ENCODE measurements at regions not wholly inside any gene's neighbourhood (a gene's known extent, or its start where the extent isn't known, plus 50 kb on each side); places are given as distances from the start of the nearest gene placed in this dataset.

DNA sequence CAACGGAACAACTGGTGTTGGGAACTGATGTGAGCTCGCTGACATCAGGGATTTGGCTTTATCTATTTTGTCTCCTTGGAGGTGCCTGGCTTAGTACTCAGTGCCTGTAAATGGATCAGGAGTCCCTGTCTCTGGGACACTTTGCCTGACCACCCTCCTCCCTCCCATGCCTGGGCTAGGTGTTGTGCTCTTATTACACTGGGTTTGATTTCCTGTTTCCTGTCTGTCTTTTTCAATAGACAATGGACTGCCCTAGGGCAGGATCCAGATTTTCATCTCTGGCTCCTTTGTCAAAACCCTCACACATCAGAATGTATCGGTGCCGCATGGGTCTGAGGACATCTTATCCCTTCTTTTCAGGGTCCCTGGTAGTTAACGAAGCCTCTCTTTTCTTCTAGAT, 223.6 kb upstream of the ASIC2 start:
- no peak for DNase-seq

DNA sequence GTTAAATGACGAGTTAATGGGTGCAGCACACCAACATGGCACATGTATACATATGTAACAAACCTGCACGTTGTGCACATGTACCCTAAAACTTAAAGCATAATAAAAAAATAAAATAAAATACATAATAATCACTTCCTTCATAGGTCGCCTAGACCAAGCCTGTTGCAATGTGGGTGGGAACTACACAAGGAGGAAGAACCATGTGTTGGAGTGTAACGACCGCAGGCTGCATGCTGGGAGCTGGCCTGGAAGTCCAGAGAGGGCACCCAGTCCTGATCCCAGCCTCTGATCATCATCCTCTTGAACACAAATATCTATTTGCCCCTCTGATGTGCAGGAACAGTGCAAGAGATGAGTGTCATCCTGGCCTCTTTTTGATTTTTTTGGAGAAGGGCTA, 224.7 kb upstream of the ASIC2 start:
- no peak for DNase-seq

DNA sequence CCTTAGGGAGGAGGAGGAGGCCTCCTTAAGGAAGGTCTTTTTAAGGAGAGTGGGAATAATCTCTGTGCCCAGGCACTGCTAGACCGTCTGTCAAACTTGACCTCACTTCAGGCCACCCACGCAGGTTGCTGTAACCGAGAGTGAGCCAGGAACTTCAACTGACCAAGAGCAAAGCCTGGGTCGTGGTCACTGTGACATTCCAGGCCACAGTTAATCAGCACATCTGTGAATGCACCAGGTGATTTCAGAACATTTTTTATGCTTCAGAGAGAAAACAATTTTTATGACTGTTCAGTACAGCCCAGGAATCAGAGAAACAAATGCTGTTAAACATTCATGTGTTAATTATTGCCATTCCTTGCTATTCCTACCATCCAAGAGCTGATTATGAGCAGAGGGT, 226.6 kb upstream of the ASIC2 start:
- no peak for DNase-seq

DNA sequence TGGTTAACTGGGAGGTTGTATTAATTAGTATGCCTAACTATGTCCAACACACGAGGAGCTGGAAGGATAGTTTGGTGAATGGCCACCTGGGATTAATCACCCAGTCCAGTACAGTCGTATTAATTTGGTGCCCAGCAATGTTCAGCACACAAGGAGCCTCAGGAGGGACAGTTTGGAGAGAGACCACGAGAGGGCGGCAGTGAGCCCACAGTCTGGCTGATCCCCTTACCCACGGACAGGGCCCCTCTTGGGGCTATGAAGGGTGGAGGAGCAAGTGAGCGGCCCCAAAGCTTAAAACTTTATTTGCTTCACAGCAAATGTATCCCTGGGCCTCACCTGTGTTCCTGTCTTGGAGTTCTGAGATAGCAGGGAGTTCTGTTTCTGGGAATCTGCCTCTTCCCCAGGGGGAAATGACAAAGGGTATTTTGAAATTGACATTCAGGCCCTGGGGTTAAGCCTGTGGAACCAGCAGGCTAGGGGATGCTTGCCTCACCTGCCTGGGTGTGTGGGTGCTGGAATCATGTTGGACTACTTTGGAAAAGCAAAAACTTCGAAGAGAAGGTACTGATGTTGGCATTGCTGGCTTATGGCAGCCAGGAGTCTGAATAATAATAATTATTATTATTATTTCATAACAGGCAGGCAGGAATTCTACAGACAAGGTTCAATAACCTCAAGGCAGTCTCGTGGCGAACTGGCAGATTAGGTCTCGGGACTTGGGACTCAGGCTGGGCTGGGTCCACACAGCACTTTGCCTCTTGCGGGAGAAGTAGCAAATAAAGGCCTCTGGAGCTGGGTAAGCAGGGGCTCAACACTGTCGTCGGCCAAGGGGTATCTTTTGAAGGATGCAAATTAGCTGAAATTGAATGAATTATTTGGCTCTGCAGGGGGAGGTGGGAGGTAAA, 227.6 kb upstream of the ASIC2 start:
- peak; percentile 28 for DNase-seq

DNA sequence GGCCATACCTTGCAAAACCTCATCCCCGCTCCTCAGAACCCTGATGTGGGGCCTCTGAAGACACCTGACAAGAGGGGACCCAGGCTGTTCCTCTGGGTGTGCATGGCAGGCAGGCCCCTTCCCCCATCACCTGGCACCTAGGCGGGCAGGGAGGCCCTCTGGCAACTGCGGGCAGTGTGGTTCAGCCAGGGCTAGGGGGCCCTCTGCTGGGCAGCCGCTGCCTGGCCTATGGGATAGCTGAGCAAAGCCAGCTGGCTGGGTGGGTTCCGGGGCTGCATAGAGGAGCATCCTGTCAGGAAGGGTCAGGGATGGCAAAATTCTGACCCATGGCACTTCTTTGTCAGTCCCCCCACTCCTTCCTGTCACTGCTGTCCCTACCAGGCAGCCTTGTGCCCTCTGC, 228.7 kb upstream of the ASIC2 start:
- no peak for DNase-seq

DNA sequence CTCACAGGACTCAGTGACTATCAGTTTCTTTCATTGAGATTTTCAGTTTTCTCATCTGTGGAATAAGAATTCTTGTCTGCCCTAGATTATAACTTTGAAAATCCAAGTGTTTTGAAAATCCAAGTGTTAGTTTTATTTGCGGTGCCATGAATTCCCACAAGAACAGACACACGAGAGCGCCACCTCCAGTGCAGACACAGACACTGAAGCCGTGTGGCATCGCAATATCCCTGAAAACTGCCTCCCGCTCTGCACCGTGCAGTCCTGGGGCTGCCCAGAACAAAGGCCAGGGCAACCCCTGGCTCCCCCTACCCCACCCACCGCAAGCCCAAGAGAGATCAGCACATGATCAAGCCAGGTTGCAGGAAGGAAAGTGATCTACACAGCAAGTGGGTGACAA, 229.5 kb upstream of the ASIC2 start:
- no peak for DNase-seq

DNA sequence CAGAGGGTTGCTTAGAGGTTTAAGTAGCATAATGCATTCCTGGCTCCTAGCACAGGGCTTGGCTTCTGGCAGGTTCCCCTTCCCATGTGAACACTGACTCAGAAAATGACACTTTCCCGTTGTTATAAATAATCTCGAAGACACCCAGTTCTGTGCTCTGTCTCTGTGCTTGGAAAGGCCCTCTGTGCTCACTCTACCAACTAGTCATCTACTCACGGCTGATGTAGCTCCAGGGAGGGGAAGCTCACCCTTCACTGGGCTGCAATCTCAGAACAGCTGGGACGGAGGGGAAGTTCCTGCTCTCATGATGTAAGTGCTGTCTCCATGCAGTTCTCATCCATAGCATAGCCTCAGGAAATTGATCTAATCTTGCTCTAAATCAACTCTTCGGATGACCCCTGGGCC, 230.5 kb upstream of the ASIC2 start:
- DNase-seq, result no peak

DNA sequence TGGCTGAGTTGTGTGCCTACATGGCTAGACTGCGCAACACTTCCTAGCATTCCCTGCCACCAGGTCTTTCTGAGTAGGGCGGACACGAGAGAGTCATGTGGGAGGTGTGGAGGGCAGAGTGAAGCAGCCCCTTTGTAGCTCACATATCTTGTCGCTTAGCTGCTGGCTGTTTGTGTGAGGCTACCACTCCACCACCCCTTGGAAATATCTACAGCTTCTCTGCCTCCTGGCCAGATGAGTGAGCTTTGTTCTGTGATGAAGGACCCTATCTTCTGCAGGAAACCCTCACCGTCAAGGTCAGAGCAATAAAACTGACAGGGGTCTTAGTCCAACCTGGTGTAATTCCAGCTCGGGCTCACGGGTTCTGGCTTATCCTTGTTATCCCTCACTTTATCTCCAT, 232.1 kb upstream of the ASIC2 start:
- no peak for DNase-seq

DNA sequence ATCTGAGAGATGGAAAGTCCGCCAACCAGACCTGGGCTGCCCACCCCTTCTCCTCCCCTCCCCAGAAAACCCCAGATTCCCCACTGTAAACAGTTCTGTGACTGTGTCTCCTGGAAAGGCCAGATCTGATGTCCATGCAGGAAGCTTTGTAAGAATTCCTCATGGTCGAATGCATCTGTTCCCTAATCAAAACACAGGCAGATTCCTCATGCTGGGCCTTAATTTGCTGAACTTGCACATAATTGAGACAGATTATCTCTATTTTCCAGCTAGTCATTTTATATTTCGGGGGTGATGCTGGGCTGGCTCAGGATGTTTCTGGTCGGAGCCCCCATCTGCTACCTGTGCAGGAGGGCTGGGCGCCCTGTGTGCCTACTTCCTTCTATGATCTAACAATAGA, 233.6 kb upstream of the ASIC2 start:
- no peak for DNase-seq

DNA sequence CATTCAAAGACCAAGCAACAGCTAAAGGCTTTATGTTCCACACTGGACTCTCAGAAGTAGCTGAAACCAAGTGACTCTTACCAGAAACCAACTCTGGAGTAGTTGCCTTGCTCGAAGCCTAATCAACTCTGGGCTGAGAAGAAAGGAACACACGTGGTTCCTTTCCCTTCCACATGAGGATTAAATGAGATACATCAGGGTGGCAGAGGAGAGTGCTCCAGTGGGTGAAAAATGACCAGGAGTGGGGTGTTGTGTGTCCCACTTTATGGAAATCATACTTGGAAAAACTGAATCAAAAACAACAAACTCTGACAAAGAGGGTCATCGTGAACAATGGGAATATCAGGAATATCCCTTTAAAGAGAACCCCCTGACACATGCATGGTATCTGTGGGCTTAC, 234.2 kb upstream of the ASIC2 start:
- no peak for DNase-seq

DNA sequence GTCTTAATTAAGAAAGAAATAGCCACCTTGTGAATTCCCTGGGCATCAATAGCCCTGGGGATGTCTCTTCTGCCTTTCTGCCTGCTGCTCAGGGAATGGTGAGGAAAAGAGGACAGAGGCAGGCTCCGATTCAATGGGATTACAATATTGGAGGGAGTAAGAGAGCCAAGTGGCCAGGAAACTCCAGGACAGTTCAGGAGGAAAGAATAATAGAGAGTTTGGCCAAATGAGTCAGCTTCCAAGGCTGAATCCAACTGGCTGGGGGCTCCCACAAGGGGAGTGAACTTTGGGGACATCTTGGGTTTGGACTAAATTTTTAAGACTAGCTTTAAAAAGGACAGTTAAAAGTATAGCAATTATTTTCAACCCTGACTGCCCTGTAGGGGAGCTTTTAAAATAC, 235.8 kb upstream of the ASIC2 start:
- DNase-seq, result no peak

DNA sequence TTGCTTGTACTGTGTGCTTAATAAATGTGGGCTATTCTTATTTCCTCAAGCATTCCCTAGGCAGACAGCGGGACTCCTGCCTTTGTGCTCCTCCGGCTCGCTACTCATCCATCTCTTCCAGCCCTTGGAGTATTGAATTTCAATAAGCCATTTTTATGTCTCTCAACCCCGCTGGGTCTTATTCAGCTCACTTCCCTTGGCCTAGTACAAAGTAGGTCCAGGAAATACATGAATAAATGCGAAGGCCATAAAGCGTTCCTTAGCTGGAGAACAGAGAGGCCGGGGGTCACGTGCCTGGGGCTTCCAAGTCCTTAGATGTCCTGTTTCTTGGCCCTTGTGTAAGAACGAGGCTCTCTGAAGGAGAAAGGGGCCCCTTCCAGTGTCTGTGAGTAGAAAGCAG, 236.7 kb upstream of the ASIC2 start:
- no peak for DNase-seq

DNA sequence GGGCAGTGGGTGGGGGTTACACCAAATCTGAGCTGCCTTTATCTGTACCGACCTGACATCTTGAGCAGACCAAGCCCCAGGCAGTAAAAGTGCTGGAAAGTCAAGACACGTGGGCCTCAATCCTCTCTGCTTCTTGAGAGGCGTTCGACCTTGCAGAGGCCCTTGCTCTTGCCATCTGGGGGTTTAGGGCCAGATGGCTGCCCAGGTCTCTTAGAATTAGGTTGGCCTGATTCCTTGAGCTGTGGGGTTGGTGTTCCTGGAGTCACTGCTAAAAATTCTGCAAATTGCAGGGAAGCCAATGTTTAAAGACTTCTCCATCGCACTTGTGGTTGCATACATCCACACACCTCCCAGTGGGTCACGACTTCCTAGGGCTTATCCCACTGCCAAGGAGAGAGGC, 238.2 kb upstream of the ASIC2 start:
- no peak for DNase-seq

DNA sequence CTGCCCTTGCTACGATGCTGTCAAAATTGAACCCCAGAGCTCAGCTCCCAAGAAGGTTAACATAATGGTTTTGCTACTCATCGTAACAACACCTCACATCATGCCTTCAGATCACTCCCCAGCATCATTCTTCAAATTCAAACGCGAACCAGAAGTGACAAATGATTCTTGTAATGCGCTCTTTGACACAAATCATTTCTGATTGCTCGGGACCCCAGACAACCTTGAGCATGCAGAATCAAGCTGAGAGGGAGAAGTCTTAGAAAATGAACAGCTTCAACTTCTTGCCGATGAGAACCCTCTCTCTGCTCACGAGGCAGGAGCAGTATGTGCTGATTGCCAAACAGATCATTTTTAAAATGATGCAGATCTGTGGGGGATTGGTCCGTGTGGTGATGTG, 241.0 kb upstream of the ASIC2 start:
- no peak for DNase-seq

DNA sequence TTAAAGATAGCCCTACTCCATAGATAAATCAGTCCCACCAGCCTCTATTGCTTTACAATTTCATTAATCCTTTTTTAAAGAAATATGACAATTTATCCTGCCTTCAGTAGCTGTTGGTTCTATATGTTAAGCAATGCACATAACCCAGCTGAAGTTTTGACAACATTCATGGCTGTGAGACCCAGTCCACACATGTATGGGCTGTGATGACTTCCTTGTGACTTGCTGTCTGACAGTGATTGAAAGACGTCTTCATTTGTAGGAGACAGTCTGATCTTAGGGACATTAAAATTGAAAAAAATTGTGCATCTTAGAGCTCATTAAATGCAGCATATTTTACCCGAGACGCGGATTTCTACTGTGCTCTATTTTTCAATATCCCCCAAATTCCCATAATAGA, 252.0 kb upstream of the ASIC2 start:
- no peak for DNase-seq

DNA sequence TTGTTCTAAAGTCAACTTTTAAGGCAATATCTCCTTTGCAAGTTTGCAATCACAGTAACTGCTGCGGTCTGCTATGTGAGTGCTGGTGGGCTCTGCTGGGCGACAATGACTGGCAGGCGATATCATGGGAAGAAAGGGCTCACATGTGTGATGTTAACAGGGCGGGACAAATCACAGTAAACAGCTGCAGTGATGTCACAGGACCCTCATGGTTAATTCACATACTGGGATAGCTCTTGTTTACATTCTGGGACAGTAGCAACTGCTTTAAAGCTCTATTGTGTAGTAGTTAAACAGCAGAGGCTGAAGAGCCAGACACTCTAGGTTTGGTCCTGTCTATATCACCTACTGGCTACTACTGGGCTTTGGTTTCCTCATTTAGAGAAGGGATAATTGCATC, 257.2 kb upstream of the ASIC2 start:
- no peak for DNase-seq

DNA sequence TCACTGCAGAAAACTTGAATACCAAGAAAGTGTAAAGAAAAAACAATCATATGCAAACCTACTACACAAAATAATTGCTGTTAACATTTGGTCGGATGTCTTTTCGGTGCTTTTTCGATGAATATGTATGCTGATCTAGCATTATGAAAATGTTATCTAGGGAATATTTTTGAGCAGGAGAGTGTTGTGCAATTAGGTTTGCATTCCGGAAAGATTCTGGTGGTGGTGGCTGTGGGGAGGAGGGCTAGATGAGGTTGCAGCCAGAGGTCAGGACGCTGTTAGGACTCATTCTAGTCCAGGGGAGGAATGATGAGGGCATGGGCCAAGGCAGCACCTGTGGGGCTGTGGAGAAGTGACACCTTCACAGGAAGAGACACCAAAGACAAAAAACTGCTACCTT, 258.0 kb upstream of the ASIC2 start:
- DNase-seq, result no peak

DNA sequence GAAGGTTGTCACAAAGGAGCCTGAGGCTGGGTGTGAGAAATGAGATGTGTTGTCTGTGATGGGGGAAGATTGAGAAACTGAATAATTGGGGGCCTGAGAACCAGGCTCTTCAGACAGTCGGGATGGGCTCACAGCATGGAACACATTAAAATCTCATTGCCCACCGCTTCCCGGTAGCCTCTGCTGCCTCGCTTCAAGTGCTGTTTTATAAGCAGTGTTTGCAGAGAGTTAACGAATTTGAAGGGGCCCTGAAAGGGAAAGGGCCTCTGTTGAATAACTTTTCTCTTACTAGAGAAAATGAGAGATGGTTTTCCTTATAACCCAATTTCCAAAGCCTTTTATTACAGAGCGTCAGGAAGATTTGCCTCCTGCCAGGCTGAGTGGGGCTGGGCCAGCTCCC, 258.8 kb upstream of the ASIC2 start:
- DNase-seq, result no peak

DNA sequence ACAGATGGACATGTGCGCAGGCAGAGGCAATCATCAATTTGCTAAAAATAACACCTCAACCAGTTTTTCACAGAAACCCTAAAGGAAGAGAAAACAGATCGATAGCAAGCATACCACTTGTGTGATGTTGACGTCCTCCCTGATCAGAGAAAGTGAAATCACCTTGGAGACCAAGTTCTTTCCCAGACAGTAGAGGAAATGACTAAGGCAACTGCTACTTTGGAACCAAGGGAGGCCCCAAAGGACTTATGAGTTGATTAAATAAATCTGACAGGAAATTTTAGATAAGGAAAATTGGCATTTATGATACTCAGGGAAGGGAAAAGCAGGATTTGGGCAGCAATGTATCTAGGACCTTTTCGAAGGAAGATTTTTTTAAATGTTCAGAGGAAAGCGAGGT, 267.1 kb upstream of the ASIC2 start:
- no peak for DNase-seq

DNA sequence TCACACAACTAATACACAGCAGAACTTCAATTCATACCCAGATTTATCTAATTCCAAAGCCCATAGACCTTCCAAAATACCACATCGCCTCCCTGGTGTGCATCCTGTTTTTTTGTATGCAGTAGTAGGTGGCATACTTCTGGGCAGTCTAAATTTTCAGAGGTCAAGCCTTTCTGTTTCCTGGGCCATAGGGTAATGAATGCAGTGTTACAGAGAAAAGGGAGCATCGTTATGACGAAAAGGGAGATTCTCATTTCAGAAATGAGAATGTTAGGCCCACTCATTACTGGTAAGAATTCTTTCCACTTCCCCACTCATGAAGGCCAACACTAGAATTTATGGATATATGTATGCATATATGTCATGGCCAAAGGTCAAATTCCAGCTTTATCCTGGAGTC, 267.8 kb upstream of the ASIC2 start:
- no peak for DNase-seq

DNA sequence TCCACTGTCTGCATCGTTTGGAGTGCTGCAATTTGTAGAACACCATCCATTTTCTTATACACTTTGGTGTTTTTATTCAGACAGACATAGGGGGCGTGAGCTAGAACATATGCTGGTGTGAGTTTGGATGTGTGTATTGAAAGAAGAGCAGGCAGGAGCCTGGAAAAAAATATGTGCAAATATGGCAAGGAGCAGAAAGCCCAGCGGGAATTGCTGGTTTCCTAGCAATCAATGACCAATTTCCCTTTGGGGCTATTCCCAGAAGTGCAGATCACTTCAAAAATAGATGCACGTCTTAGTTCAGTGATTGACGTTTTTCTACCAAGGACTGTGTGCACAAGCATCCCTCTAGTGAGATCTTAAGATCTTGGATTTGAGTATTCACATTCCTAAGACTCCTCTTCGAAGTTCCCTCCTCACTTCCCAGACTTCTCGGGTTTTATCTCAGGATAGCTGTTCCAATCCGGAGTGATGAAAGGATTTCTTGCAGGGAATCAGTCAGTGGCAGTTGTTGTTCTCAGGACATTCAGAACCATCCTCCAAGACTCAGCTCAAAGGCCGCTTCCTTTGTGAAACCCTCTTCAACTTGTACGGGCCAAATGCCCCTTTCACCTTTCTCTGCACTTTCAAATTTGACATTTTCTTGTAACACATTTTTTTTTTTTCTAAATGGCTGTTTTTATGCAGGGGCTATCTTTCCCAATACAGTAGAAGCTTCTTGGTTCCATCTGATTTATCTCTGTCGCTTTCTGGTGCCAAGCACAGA, 268.7 kb upstream of the ASIC2 start:
- no peak for DNase-seq

DNA sequence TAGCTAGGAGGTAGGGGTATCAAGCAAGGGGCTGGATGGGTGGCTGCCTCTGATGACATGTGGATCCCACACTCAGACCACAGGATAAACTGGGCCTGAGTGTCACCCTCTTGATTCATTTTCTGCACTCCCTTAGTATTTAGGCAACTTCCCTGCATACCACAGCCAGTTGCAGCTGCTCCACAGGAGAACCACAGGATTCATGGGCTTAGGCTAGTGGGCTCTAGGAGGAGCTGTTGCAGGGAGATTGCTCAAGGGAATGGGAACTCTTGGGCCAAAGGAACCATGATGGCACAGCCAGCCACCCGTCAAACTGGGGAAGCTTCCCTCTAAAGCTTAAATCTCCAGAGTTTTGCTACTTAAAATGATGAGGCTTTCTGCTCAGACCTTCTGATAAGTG, 269.7 kb upstream of the ASIC2 start:
- no peak for DNase-seq

DNA sequence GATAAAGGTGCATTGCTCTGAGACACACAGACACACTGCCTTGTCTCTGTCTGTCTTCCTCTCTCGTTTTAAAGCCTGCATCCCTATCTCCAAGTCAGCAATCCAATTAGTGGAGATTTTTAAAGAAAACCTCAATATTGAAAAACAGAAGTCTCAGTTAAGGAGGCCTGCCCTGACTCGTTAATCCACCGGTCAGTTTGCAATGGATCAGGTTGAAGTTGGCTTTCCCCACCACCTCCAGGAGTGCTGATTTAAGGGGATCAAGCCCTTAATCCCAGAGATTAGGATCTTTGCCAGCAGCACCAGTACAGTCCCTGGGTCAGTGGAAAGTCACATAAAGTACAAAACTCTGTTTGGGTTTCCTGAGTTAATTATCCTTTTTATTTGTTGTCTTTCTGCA, 271.1 kb upstream of the ASIC2 start:
- DNase-seq, result no peak

DNA sequence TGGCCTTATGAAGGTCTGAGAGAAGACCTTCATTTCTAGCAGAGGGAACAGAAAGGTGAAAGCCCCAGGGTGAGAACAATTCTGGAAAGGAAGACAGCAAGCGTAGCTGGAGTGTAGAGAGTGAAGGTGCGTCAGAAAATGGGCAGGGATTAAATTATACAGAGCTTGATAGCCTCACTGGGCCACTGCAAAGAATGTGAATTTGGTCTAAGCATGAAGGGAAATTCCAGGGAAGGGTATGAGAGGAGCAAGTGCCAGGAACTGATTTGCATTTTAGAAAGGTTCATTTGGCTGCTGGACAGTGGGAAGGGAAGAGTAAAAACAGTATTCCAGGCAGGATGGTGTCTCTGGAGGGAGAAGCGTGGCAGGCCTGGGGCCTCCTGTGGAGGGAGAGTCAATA, 274.1 kb upstream of the ASIC2 start:
- no peak for DNase-seq

DNA sequence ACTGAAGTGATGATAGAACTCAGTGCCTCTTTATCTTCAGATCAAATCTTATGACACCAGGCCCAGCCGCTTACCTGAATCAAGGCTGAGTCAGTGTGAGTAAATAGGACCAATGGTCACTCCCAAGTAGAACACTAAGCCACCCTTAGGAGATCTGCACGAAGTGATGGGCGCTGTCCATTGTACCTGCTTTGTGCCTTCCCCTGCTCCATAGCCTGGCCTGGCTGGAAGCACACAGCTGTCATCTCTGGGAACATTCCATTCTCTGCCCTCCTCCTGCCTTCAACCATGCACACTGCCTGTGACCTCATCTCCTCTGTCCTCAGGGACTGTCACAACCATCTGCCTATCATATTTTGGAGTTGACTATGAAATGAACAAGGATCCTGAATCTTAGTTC, 279.5 kb upstream of the ASIC2 start:
- DNase-seq, result no peak
